Heart right ventricle (tissue), 16 donors: ENCODE measurements at regions not wholly inside any gene's neighbourhood (a gene's known extent, or its start where the extent isn't known, plus 50 kb on each side); places are given as distances from the start of the nearest gene placed in this dataset.

Source experiments
- ATAC-seq, 8 donors: fragments of 200-7000 bp; cut with Tn5 transposase; one replicate each; pipeline ENCODE4 v1.9.1; 2020; ENCODE audit warnings: mild to moderate bottlenecking in 8 of 8, moderate library complexity in 8 of 8, moderate number of reproducible peaks in 1 of 8
- DNase-seq, 2 donors: peaks; one replicate each; pipeline ENCODE4 v3.0.0-alpha.2; 2020
- H3K27ac ChIP-seq, 10 donors: fragments of 200-600 bp; sonication (generic) in 2 of 10; one replicate each; pipeline versions ENCODE4 v1.5.0 to v1.8.0; 2020 to 2022; ENCODE audit warnings: mild to moderate bottlenecking in 3 of 10
- H3K27me3 ChIP-seq, 7 donors: fragments of 200-600 bp; one replicate each; pipeline ENCODE4 v1.8.0; 2021 to 2022; ENCODE audit warnings: mild to moderate bottlenecking in 2 of 7
- H3K36me3 ChIP-seq, 9 donors: fragments of 200-600 bp; sonication (generic) in 1 of 9; one replicate each; pipeline versions ENCODE4 v1.5.0 to v1.8.0; 2020 to 2022; ENCODE audit warnings: mild to moderate bottlenecking in 2 of 9
- H3K4me1 ChIP-seq, 9 donors: fragments of 200-600 bp; sonication (generic) in 1 of 9; one replicate each; pipeline versions ENCODE4 v1.5.0 to v1.8.0; 2020 to 2022; ENCODE audit warnings: mild to moderate bottlenecking in 4 of 9
- H3K4me3 ChIP-seq, 10 donors: fragments of 200-600 bp; sonication (generic) in 2 of 10; one replicate each; pipeline versions ENCODE4 v1.5.0 to v1.8.0; 2020 to 2022; ENCODE audit warnings: mild to moderate bottlenecking in 7 of 10, moderate library complexity in 2 of 10
- H3K9me3 ChIP-seq, 11 donors: fragments of 200-600 bp in 10 of 11; sonication (generic) in 2 of 11; one replicate each; pipeline versions ENCODE4 v1.5.0 to v1.8.0; 2013 to 2022; ENCODE audit warnings: mild to moderate bottlenecking in 2 of 11, control low read depth in 1 of 11, moderate library complexity in 1 of 11
- CTCF ChIP-seq, 9 donors: fragments of 200-600 bp; sonication (generic) in 2 of 9; IDR thresholded peaks; one replicate each; pipeline versions ENCODE4 v1.5.0 to v1.8.0; 2021 to 2022; ENCODE audit warnings: antibody characterized with exemption in 9 of 9, mild to moderate bottlenecking in 5 of 9, moderate library complexity in 1 of 9
- WGBS, 2 donors: extraction: QIAGEN DNeasy Blood & Tissue Kit; methylation state at CpG; one replicate each; pipeline ENCODE4 v1.1.7; 2013; ENCODE audit warnings: inconsistent platforms in 1 of 2; 5-methylcytosine and 5-hydroxymethylcytosine counted together
- intact Hi-C, 10 donors: fragments of 100-400 bp; cut with DNase I; formaldehyde crosslinking; loops; one replicate each; pipeline versions ENCODE4 v1.11.1 to v1.14.2; 2022
- donor health status: Arrhythmogenic right ventricular cardiomyopathy.
- donor health status: ischemic (EF 13 %, LVEDD 7.1; RV severe dilation, severe dysfunction).
- donor health status: healthy with polysubstance abuse.
- donor health status: DM: no; HTN: yes; CAD: no.
- donor health status: DM: no; HTN: no; CAD: no.
- donor health status: ischemic (EF 25% LVEDD 6.9; RV normal size, moderate dysfunction).
- donor health status: ischemic (EF 25% LVEDD 5.7; RV mildly dilated, moderate dysfunction).
- donor health status: healthy.
- donor health status: DM: yes; HTN: yes; CAD: no.
- donor health status: Ischemic cardiomyopathy.
- donor health status: ischemic (EF 35%, LVEDD 5.7; RV mildly dilated, moderate dysfunction).
- donor health status: nonischemic (EF 11% LVEDD 7.7; RV severe dilation, severe dysfunction).
- donor health status: DM: yes; HTN: yes; CAD: no.
- donor health status: PGD.
- donor health status: ischemic (EF 29% LVEDD 5.4; RV normal size, mild dysfunction).
- donor health status: nonischemic (EF 23%, LVEDD 6.1; RV moderate dilation, normal function).

- ATAC-seq (no peak), DNase-seq (no peak)
- TF ChIP-seq CTCF (IDR thresholded peaks at IDR 0.05), result no peak
- Histone ChIP-seq H3K27me3 (no peaks in the 10 kb centered on the region), H3K4me3 (no peak overlapping the region), H3K9me3 (peaks cover 0 to 8% (median 0%) of the 10 kb centered on the region in 11 donors), H3K27ac (no peak overlapping the region), H3K36me3 (no peaks in the 10 kb centered on the region), H3K4me1 (no peaks in the 10 kb centered on the region)
- WGBS, 2 donors, result 75 to 87% methylated on average over 3 of the region's 3 CpGs
- intact Hi-C loops, result no loop called here
Measured at GRCh38 chr3:104526901-104527401, 839.8 kb upstream of the ALCAM start.

- Histone ChIP-seq H3K9me3 (peaks cover 0 to 26% (median 3%) of the 10 kb centered on the region in 11 donors), H3K27me3 (no peaks in the 10 kb centered on the region), H3K27ac (no peak overlapping the region), H3K36me3 (no peaks in the 10 kb centered on the region), H3K4me1 (no peaks in the 10 kb centered on the region), H3K4me3 (no peak overlapping the region)
- WGBS, 2 donors, result 75 to 81% methylated on average over 8 of the region's 8 CpGs
- no peak for TF ChIP-seq CTCF (IDR thresholded peaks at IDR 0.05)
- ATAC-seq (peak in 1 of 8 donors; percentile 30), DNase-seq (no peak)
- intact Hi-C loops, result no loop called here
Measured at GRCh38 chr3:104530934-104531333, 835.8 kb upstream of the ALCAM start.

GRCh38 chr3:104536715-104537114 lies 830.0 kb upstream of the ALCAM start:
- no peak overlapping the region for H3K27ac ChIP-seq
- DNase-seq (no peak), ATAC-seq (no peak)
- TF ChIP-seq CTCF (IDR thresholded peaks at IDR 0.05), result no peak
- H3K9me3 ChIP-seq, result peaks cover 0 to 29% (median 3%) of the 10 kb centered on the region in 11 donors
- no peaks in the 10 kb centered on the region for H3K4me1 ChIP-seq
- no peaks in the 10 kb centered on the region for H3K27me3 ChIP-seq
- intact Hi-C loops, result no loop called here
- H3K4me3 ChIP-seq, result no peak overlapping the region
- no peaks in the 10 kb centered on the region for H3K36me3 ChIP-seq

- ATAC-seq (no peak), DNase-seq (no peak)
- WGBS, 2 donors, result 72 to 73% methylated on average over 3 of the region's 3 CpGs
- H3K9me3 ChIP-seq, result peaks cover 0 to 23% (median 2%) of the 10 kb centered on the region in 11 donors
- intact Hi-C loops, result no loop called here
- no peaks in the 10 kb centered on the region for H3K4me1 ChIP-seq
- no peak overlapping the region for H3K27ac ChIP-seq
- H3K36me3 ChIP-seq, result no peaks in the 10 kb centered on the region
- no peaks in the 10 kb centered on the region for H3K27me3 ChIP-seq
- no peak for TF ChIP-seq CTCF (IDR thresholded peaks at IDR 0.05)
- H3K4me3 ChIP-seq, result no peak overlapping the region
Measured at GRCh38 chr3:104537323-104537722, 829.4 kb upstream of the ALCAM start.
